ENCODE measurements at regions not wholly inside any gene's neighbourhood (a gene's known extent, or its start where the extent isn't known, plus 50 kb on each side); places are given as distances from the start of the nearest gene placed in this dataset.

DNA sequence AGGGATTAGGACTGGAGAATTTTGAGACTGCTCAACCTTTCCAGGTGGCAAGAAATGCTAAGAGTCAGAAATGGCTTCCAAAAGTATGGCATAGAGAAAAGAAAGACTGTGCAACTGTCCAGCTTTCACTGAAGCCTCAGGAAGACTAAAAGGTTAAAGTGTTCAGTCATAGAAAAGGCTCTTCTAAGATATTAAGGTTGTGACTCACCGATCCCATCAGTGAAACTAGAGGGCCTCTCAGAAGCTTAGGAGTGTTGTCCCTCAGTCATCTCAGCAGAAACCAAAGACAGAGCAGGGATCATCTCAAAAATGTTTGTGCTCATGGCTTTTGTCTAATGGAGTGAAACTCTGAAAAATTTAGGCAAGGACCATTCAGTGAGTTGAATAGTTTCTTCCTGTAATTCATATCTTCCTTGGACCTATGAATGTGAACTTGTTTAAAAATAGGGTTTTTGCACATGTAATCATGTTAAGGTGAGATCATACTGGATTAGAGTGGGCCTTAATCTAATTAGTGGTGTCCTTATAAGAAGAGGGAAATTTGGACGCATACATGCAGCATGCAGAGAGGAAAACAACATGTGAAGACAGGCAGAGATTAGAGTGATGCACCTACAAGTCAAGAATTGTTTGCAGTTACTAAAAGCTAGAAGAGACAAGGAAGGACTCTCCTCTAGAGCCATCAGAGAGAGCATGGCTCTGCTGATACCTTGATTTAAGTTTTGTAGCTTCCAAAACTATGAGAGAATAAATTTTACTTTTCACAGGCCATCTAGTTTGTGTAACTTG lies 71.3 kb downstream of the RPE65 start:
- no peaks in the 10 kb centered on the region for H3F3A ChIP-seq (ENCODE audit: low read depth)
- H3K4me1 ChIP-seq (ENCODE audit: insufficient read depth, low read length, poor library complexity, severe bottlenecking), result no peaks in the 10 kb centered on the region
- no peaks in the 10 kb centered on the region for H4K20me1 ChIP-seq (ENCODE audit: insufficient read depth, low read length, poor library complexity, severe bottlenecking)
- H3K36me3 ChIP-seq (ENCODE audit: insufficient read depth, low read length), result no peaks in the 10 kb centered on the region
- H3K4me3 ChIP-seq (ENCODE audit: low read length, poor library complexity, severe bottlenecking), result no peak overlapping the region
- no peak overlapping the region for H2AFZ ChIP-seq (ENCODE audit: low read length)
- no peak for TF ChIP-seq EZH2phosphoT487 (IDR thresholded peaks at IDR 0.05; ENCODE audit: borderline replicate concordance)
- TF ChIP-seq, protein P1, sequence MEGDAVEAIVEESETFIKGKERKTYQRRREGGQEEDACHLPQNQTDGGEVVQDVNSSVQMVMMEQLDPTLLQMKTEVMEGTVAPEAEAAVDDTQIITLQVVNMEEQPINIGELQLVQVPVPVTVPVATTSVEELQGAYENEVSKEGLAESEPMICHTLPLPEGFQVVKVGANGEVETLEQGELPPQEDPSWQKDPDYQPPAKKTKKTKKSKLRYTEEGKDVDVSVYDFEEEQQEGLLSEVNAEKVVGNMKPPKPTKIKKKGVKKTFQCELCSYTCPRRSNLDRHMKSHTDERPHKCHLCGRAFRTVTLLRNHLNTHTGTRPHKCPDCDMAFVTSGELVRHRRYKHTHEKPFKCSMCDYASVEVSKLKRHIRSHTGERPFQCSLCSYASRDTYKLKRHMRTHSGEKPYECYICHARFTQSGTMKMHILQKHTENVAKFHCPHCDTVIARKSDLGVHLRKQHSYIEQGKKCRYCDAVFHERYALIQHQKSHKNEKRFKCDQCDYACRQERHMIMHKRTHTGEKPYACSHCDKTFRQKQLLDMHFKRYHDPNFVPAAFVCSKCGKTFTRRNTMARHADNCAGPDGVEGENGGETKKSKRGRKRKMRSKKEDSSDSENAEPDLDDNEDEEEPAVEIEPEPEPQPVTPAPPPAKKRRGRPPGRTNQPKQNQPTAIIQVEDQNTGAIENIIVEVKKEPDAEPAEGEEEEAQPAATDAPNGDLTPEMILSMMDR (conservative IDR thresholded peaks at IDR 0.05; ENCODE audit: low read length), result no peak
- H3K9ac ChIP-seq (ENCODE audit: low read depth, low read length, poor library complexity, severe bottlenecking), result no peak overlapping the region
- H3K9me3 ChIP-seq (ENCODE audit: insufficient read depth, low read depth, low read length), result no peaks in the 10 kb centered on the region
- no peaks in the 10 kb centered on the region for H3K9me2 ChIP-seq (replicated peaks; ENCODE audit: low read depth, low read length)
- H3K4me2 ChIP-seq (ENCODE audit: low read depth, low read length, poor library complexity, severe bottlenecking), result no peak overlapping the region
- no peaks in the 10 kb centered on the region for H3K27me3 ChIP-seq (ENCODE audit: insufficient read depth, low read length, poor library complexity, severe bottlenecking)
- no peaks in the 10 kb centered on the region for H3K79me2 ChIP-seq (ENCODE audit: insufficient read depth, low read length)

DNA sequence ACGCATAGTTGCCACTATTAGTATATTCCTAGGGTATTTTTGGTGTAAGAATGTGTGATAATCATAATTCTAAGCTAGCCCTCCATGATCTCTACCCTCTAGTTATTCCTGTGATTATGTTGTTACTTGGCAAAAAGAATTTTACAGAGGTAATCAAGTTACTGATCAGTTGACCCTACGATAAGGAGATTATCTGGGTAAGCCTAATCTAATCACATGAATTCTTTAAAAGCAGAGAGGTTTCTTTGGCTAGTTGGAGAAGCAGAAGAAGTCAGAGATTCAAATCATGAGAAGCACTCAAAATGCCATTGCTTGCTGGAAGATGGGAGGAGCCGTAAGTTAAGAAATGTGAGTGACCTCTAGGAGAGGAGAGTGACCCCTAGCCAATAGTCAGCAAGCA lies 72.7 kb downstream of the RPE65 start:
- TF ChIP-seq EZH2phosphoT487 (IDR thresholded peaks at IDR 0.05; ENCODE audit: borderline replicate concordance), result no peak
- TF ChIP-seq, protein P1 (conservative IDR thresholded peaks at IDR 0.05; ENCODE audit: low read length), result no peak
- no peaks in the 10 kb centered on the region for H3F3A ChIP-seq (ENCODE audit: low read depth)

DNA sequence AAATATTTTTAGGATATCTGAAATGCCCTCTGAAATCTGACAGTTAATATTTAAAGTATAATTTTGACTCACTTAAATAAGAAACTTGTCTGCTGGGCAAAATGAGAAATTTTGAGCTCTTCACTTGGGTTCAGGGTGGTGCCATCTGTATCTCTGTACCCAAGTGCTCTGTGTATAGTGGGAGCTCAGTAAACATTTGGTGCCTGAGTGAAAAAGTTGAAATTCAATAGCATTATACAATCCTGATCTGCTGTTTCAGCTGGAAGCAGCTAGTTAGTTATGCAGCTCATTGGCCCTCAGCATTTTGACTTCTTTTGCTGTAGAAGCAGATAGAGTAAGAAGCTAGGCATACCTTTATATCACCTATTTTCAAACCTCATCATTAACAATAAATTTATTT lies 73.3 kb downstream of the RPE65 start:
- Histone ChIP-seq H4K20me1 (ENCODE audit: insufficient read depth, low read length, poor library complexity, severe bottlenecking) (no peaks in the 10 kb centered on the region), H3K79me2 (ENCODE audit: insufficient read depth, low read length) (no peaks in the 10 kb centered on the region), H2AFZ (ENCODE audit: low read length) (no peak overlapping the region), H3K4me2 (ENCODE audit: low read depth, low read length, poor library complexity, severe bottlenecking) (no peak overlapping the region), H3K4me3 (ENCODE audit: low read length, poor library complexity, severe bottlenecking) (no peak overlapping the region), H3K36me3 (ENCODE audit: insufficient read depth, low read length) (no peaks in the 10 kb centered on the region), H3K9me2 (replicated peaks; ENCODE audit: low read depth, low read length) (no peaks in the 10 kb centered on the region), H3F3A (ENCODE audit: low read depth) (no peaks in the 10 kb centered on the region), H3K9me3 (ENCODE audit: insufficient read depth, low read depth, low read length) (no peaks in the 10 kb centered on the region), H3K4me1 (ENCODE audit: insufficient read depth, low read length, poor library complexity, severe bottlenecking) (no peaks in the 10 kb centered on the region), H3K9ac (ENCODE audit: low read depth, low read length, poor library complexity, severe bottlenecking) (no peak overlapping the region), H3K27me3 (ENCODE audit: insufficient read depth, low read length, poor library complexity, severe bottlenecking) (no peaks in the 10 kb centered on the region)
- TF ChIP-seq, protein P1 (conservative IDR thresholded peaks at IDR 0.05; ENCODE audit: low read length), result no peak
- no peak for TF ChIP-seq EZH2phosphoT487 (IDR thresholded peaks at IDR 0.05; ENCODE audit: borderline replicate concordance)

More for the DNA sequence above, 72.7 kb downstream of the RPE65 start:
- no peak overlapping the region for H3K4me3 ChIP-seq (ENCODE audit: low read length, poor library complexity, severe bottlenecking)
- no peaks in the 10 kb centered on the region for H3K36me3 ChIP-seq (ENCODE audit: insufficient read depth, low read length)
- no peaks in the 10 kb centered on the region for H3K9me2 ChIP-seq (replicated peaks; ENCODE audit: low read depth, low read length)
- no peaks in the 10 kb centered on the region for H3K9me3 ChIP-seq (ENCODE audit: insufficient read depth, low read depth, low read length)
- H3K79me2 ChIP-seq (ENCODE audit: insufficient read depth, low read length), result no peaks in the 10 kb centered on the region
- H3K27me3 ChIP-seq (ENCODE audit: insufficient read depth, low read length, poor library complexity, severe bottlenecking), result no peaks in the 10 kb centered on the region
- no peak overlapping the region for H3K4me2 ChIP-seq (ENCODE audit: low read depth, low read length, poor library complexity, severe bottlenecking)
- H3K4me1 ChIP-seq (ENCODE audit: insufficient read depth, low read length, poor library complexity, severe bottlenecking), result no peaks in the 10 kb centered on the region
- no peak overlapping the region for H2AFZ ChIP-seq (ENCODE audit: low read length)
- no peaks in the 10 kb centered on the region for H4K20me1 ChIP-seq (ENCODE audit: insufficient read depth, low read length, poor library complexity, severe bottlenecking)
- no peak overlapping the region for H3K9ac ChIP-seq (ENCODE audit: low read depth, low read length, poor library complexity, severe bottlenecking)
